IgD-negative memory B cell (primary cell): ENCODE measurements at regions not wholly inside any gene's neighbourhood (a gene's known extent, or its start where the extent isn't known, plus 50 kb on each side); places are given as distances from the start of the nearest gene placed in this dataset.
A peak's percentile ranks its signal among the peaks of the same experiment; 100 is the strongest.

Experiments used
- H3K27ac Mint-ChIP-seq, 3 donors: one replicate each; pipeline ENCODE4 v1.8.0; 2020 to 2022; ENCODE audit warnings: mild to moderate bottlenecking in 3 of 3, mixed read lengths in 3 of 3, moderate library complexity in 1 of 3
- H3K27me3 Mint-ChIP-seq: one replicate; pipeline ENCODE4 v1.8.0; 2021; ENCODE audit warnings: mixed read lengths
- H3K36me3 Mint-ChIP-seq: one replicate; pipeline ENCODE4 v1.8.0; 2020; ENCODE audit warnings: mild to moderate bottlenecking, mixed read lengths
- H3K4me1 Mint-ChIP-seq, 3 donors: one replicate each; pipeline ENCODE4 v1.8.0; 2020 to 2022; ENCODE audit warnings: mixed read lengths in 3 of 3, mild to moderate bottlenecking in 1 of 3
- H3K4me3 Mint-ChIP-seq, 4 donors: one replicate each; pipeline ENCODE4 v1.8.0; 2020 to 2022; ENCODE audit warnings: mild to moderate bottlenecking in 4 of 4, mixed read lengths in 4 of 4, moderate library complexity in 3 of 4
- H3K9me3 Mint-ChIP-seq, 3 donors: one replicate each; pipeline ENCODE4 v1.8.0; 2020 to 2021; ENCODE audit warnings: mixed read lengths in 3 of 3, mild to moderate bottlenecking in 1 of 3

DNA sequence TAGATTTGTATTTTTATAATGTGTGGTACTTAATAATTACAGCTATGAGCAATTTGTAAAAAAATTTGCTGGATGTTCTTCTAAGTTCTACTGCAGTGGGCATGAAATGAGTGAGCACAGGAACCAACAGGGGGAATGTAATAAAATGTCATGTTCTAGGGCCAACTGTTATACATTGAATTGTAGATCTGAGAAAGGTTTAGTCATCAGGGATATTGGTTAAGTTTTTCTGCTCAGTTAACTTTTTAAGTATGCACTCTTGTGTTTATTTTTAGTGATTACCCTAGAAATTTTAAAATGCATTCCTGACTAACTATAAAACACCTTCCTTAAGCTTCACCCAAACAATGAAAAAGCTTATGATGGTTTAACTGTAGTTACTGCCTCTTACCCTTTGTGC is 101.8 kb downstream of the CAND1 start:
- H3K27ac Mint-ChIP-seq = no peak overlapping the region
- H3K4me1 Mint-ChIP-seq = peaks cover 0 to 3% (median 0%) of the 10 kb centered on the region in 3 donors
- H3K36me3 Mint-ChIP-seq = peaks cover 5% of the 10 kb centered on the region
- H3K4me3 Mint-ChIP-seq = no peak overlapping the region
- H3K9me3 Mint-ChIP-seq = peaks cover 2 to 4% (median 3%) of the 10 kb centered on the region in 3 donors
- H3K27me3 Mint-ChIP-seq = no peaks in the 10 kb centered on the region

DNA sequence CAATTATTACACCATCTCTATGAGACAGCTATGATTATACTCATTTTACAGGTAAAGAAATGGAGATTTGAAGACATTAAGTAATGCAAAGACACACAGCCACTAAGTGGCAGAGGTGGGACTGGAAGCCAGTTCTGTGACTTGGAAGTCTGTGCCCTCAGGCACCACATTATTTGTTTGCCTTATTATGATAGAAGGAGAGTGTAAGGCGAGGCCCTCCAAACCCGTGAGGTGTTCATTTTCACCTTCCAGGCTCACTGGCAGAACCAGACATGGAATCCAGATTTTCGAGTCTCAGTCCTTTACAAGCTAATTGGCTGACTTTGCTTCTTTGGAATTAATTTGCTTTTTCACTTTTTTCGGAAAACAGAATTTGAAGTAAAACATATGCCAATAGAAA is 107.9 kb downstream of the CAND1 start:
- H3K9me3 Mint-ChIP-seq = peaks cover 2 to 11% (median 3%) of the 10 kb centered on the region in 3 donors
- H3K36me3 Mint-ChIP-seq = peaks cover 5% of the 10 kb centered on the region
- peaks cover 2% of the 10 kb centered on the region for H3K27me3 Mint-ChIP-seq
- no peak overlapping the region for H3K27ac Mint-ChIP-seq
- H3K4me3 Mint-ChIP-seq = no peak overlapping the region
- no peaks in the 10 kb centered on the region for H3K4me1 Mint-ChIP-seq

DNA sequence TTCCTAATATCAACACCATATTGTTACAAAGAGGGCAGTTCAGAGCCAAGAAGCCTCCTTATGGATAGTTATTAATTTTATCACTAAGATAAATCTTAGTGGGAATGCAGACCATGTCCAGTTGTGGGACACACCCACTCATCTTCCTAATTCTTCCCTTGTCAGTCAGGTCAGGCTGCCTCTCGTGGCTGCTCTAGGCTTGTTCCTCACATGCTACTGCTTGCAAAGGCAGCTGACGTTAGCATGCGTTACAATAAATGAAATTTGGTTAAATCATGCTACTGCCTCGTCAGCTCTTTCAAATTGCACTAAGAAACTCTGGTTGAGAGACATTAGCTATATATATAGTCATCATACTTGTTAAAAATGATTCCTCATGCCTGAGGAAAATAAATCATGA is 108.4 kb downstream of the CAND1 start:
- no peak overlapping the region for H3K27ac Mint-ChIP-seq
- peaks cover 2% of the 10 kb centered on the region for H3K27me3 Mint-ChIP-seq
- no peaks in the 10 kb centered on the region for H3K4me1 Mint-ChIP-seq
- H3K36me3 Mint-ChIP-seq = peaks cover 5% of the 10 kb centered on the region
- H3K4me3 Mint-ChIP-seq = no peak overlapping the region
- peaks cover 0 to 7% (median 2%) of the 10 kb centered on the region in 3 donors for H3K9me3 Mint-ChIP-seq

DNA sequence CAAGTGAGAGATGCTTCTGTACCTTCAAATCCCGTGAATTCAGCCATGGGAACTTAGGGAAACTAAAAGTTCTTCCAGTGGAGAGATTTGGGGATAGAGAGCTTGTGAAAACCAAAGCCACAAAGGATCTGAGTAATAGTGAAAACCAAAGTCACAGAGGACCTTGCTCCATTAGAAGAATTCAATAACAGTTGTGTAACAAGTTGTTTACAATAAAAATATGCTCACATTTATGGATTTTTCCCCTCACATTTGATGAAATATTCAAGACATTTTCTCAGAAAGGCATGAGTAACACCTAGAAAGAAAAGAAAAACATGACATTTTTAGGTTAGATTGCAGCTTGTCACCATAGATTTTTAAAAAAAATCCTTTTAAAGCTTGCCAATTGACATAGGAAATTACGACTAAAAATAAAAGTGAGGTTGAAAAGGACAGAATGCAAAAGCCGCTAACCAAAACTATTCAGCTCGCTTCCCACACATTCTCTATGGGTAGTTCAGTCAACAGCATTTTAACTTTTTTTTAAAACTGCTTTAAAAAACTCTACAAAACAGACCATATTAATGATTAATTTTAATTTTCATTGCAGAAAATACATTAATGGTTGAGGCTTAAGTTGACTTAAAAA is 113.2 kb downstream of the CAND1 start:
- Mint-ChIP-seq H3K27me3 (peaks cover 5% of the 10 kb centered on the region), H3K36me3 (peaks cover 2% of the 10 kb centered on the region), H3K27ac (no peak overlapping the region), H3K4me3 (no peak overlapping the region), H3K4me1 (no peaks in the 10 kb centered on the region), H3K9me3 (peaks cover 0 to 7% (median 0%) of the 10 kb centered on the region in 3 donors)

DNA sequence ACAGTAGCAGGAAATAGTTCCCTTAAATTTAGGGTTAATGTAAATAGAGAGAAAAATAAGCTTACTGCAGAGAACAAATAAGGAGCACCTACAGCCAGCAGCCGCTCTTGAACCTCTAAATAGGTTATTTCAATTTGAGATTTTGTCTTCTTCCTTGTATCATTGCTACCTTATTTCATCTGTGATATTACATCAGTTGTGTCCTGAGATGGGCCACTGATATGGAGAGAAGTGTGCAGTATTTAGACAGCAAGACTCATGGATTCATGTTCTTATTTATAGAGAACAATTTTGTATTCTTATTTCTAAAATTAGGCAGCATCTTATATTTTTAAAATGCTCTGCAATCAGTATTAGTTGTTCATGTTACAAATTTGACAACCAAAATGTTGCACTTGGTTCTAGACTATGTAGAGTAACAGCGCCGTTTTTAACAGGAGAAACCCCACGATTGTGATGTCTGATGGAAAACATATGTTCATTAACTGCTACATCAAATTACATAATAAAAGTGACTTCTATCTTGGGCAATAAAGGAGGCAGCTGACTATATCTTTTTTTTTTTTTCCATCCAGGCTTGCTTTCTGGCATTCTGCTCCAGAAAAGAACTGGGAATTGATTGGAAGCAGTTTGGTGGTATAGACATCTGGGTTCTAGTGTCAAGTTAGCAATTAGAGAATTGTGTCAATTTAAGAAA is 117.9 kb downstream of the CAND1 start:
- Mint-ChIP-seq H3K36me3 (no peaks in the 10 kb centered on the region), H3K4me1 (no peaks in the 10 kb centered on the region), H3K4me3 (no peak overlapping the region), H3K27ac (no peak overlapping the region), H3K27me3 (peaks cover 6% of the 10 kb centered on the region), H3K9me3 (peaks cover 0 to 4% (median 0%) of the 10 kb centered on the region in 3 donors)

DNA sequence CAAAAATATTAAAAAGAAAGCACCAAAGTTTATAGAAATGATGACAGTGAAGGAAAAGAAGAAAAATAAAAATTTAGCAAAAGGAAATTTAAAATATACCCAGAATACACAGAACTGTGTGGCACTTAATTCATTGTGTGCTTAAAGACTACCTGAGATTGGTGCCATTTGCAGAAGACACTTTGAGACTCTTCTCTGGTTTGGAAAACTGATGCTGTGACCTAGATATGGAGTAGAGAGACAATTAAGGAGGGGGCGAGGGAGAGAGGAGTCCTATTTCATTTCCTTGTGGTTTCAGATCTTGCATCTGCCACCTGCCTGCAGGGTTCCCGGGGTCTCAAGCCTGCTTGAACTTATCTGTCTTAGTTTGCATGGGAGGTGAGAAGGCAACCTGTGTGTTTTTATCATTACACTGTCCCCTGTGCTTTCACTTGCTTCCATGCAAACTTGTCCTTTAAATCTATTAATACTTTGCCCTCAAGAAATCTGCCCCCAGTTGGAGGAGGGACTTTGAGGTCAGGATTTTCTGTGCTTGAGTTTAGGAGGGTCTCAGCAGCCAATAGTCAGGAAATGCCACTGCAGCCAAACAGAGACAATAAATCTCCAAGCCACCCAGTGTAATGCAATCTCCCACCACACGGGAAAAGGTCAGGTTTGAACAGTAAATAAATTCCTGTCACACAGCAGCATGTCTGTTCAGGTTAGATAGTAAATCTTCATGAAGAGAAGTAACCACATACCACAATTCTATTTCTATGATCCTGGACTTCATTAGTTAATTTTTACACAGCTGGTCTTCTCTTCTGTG is 119.4 kb downstream of the CAND1 start:
- Mint-ChIP-seq H3K9me3 (peaks cover 0 to 4% (median 0%) of the 10 kb centered on the region in 3 donors), H3K27me3 (peaks cover 3% of the 10 kb centered on the region), H3K36me3 (no peaks in the 10 kb centered on the region), H3K4me3 (no peak overlapping the region), H3K4me1 (no peaks in the 10 kb centered on the region), H3K27ac (no peak overlapping the region)

DNA sequence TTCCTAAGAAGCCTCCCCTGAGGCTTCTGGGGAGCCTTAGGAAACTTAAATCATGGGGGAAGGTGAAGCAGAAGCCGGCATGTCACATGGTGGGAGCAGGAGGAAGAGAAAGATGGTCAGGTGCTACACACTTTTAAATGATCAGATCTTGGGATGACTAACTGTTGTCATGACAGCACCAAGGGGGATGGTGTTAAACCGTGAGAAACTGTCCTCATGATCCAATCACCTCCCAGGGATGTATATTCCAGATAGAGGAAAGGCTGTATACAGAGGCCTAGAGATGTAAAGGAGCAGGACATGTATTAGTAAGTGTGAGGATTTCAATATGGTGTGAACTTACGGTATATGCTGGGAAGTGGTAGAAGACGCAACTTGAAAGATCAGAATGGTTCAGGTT is 121.1 kb downstream of the CAND1 start:
- Mint-ChIP-seq H3K36me3 (no peaks in the 10 kb centered on the region), H3K4me3 (no peak overlapping the region), H3K9me3 (peaks cover 0 to 4% (median 0%) of the 10 kb centered on the region in 3 donors), H3K27me3 (peaks cover 3% of the 10 kb centered on the region), H3K4me1 (no peaks in the 10 kb centered on the region), H3K27ac (no peak overlapping the region)

DNA sequence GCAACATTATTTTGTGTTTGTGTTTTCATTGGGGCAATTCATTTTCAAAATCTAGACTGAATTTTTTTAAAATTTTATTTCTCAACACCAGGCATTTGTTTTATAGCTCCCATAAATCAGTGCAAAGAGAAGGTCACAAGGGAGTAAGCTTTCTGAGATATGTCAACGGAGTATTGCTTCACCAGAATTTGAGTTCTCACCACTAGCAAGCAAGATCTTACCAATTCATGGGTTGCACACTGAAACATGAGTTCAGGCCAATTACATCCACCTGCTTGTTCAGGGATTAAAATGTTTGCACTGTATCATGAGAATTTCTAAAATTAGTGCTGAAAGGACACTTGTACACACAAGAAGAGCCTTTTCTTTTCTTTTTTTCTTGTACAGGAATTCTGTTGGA is 121.9 kb downstream of the CAND1 start:
- Mint-ChIP-seq H3K27me3 (peaks cover 3% of the 10 kb centered on the region), H3K36me3 (no peaks in the 10 kb centered on the region), H3K4me1 (no peaks in the 10 kb centered on the region), H3K9me3 (peaks cover 0 to 4% (median 0%) of the 10 kb centered on the region in 3 donors), H3K27ac (no peak overlapping the region), H3K4me3 (no peak overlapping the region)

DNA sequence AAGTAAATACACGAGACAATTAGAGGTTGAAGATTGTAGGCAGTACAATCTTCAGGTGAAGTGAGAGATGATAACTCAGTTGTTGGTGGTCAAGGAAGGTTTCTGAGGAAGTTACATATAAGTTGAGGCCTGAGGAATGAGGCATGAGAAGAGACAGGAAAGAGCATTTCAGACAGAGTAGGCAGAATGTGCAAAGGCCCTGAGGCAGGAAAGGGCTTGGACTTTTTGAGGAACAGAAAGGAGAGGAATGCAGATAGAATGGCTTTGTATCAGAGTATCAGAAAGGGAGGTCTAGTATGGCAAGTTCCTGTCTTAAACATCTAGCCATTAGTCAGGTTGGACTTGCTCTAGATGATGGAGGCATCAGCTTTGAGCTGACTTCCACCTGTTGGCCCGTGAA is 122.5 kb downstream of the CAND1 start:
- Mint-ChIP-seq H3K36me3 (no peaks in the 10 kb centered on the region), H3K9me3 (peaks cover 0 to 4% (median 0%) of the 10 kb centered on the region in 3 donors), H3K4me3 (no peak overlapping the region), H3K4me1 (no peaks in the 10 kb centered on the region), H3K27ac (peak overlapping the region in 1 of 3 donors; percentile 47), H3K27me3 (peaks cover 3% of the 10 kb centered on the region)

DNA sequence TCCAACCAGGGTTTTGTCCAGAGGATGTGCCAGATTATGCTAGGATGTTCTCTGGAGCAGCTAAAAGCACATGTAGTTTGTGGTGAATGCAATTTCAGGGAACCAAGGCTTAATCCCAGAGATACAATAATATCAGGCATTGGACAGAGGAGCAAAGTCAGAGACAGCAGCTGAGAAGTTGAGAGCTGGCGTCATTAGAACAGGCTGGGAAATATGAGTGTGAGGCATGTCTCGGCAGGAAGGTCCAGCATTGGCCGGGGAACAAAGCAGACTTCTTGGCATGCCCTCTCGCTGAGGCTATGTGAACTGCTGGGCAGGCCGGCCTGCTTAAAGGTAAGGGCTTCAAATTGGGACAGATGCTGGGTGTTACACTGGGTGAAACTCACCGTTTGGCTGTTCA is 125.4 kb downstream of the CAND1 start:
- Mint-ChIP-seq H3K4me3 (no peak overlapping the region), H3K9me3 (peaks cover 0 to 4% (median 0%) of the 10 kb centered on the region in 3 donors), H3K4me1 (no peaks in the 10 kb centered on the region), H3K36me3 (no peaks in the 10 kb centered on the region), H3K27me3 (peaks cover 8% of the 10 kb centered on the region), H3K27ac (no peak overlapping the region)

DNA sequence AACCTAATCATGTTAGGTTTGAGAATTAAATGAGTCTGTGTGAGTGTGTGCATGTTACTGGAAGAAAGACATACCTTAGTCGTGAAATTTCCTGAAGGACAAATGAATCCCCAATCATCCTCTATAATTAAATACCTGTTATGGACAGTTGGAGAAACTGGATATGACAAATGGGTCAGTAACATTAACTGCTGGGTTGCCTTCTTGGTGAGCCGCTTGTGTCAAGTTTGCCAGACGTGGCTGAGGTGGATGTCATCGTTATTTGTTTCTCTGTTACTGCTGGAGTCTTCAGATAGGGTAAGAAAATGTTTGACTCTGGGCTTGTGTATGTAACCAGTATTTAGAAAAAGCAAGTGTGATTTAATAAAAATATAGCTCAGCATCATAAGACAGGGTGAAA is 131.6 kb downstream of the CAND1 start:
- no peak overlapping the region for H3K4me3 Mint-ChIP-seq
- H3K4me1 Mint-ChIP-seq = no peaks in the 10 kb centered on the region
- H3K36me3 Mint-ChIP-seq = peaks cover 6% of the 10 kb centered on the region
- peaks cover 4% of the 10 kb centered on the region for H3K27me3 Mint-ChIP-seq
- no peak overlapping the region for H3K27ac Mint-ChIP-seq
- peaks cover 0 to 4% (median 0%) of the 10 kb centered on the region in 3 donors for H3K9me3 Mint-ChIP-seq

DNA sequence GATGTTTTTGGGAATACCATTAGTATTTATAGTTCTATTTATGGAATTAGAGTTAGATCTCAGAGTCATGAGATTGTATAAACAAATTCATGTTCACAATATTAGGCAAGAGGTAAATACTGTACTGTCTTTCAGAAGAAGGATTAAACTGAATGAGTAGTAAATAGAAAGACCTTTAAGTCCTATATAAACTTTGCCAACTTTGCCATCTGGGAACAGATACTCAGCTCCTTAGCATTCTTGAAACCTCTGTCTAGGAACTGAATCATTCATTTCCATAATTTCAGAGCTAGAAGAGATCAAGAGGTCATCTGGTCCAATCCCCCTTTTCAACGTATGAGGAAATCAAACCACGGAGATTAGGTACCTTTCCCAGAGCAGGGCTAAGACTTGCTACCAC is 141.1 kb downstream of the CAND1 start:
- peaks cover 4 to 12% (median 10%) of the 10 kb centered on the region in 3 donors for H3K9me3 Mint-ChIP-seq
- H3K36me3 Mint-ChIP-seq = peaks cover 2% of the 10 kb centered on the region
- no peaks in the 10 kb centered on the region for H3K27me3 Mint-ChIP-seq
- no peak overlapping the region for H3K27ac Mint-ChIP-seq
- no peaks in the 10 kb centered on the region for H3K4me1 Mint-ChIP-seq
- no peak overlapping the region for H3K4me3 Mint-ChIP-seq

DNA sequence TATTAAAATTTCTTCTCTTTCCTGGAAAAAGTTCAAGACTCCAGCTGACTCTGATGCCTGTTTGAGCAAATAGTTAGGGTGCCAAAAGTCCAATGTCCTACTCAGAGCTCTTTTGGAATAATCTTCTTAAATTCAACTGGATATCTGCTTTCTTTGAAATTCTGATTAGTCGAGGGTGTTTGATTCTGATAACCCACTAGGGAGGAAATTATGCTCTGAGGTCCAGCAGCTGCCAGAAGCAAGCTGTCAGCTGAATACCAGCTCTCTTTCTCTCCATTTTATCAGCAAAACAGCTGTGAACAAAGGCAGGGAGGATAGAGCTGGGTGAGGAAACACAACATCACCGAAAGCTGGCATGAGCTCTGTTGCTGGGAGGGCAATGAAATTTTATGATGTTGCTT is 141.5 kb downstream of the CAND1 start:
- Mint-ChIP-seq H3K4me1 (no peaks in the 10 kb centered on the region), H3K27me3 (no peaks in the 10 kb centered on the region), H3K9me3 (peaks cover 4 to 10% (median 9%) of the 10 kb centered on the region in 3 donors), H3K4me3 (no peak overlapping the region), H3K36me3 (peaks cover under 1% of the 10 kb centered on the region), H3K27ac (peak overlapping the region in 1 of 3 donors; percentile 29)

DNA sequence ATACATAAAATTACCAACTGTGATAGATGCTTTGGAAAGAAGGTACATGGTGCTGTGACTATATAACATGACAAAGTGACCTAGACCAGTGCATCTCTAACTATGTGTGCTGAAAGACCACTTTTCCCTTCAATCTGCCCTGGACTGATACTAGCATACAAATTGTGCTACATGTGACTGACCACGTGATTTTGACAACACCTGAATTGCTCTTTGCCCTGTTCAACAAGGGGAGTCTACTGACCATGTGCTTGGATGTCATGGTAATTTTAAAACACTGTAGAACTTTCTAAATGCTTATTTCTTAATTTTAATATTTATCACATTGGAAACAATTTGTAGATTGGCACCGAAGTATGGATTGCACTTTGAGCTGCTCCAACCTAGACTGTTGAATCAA is 142.4 kb downstream of the CAND1 start:
- Mint-ChIP-seq H3K27ac (no peak overlapping the region), H3K9me3 (peaks cover 2 to 7% (median 4%) of the 10 kb centered on the region in 3 donors), H3K4me3 (no peak overlapping the region), H3K36me3 (no peaks in the 10 kb centered on the region), H3K4me1 (no peaks in the 10 kb centered on the region), H3K27me3 (no peaks in the 10 kb centered on the region)

DNA sequence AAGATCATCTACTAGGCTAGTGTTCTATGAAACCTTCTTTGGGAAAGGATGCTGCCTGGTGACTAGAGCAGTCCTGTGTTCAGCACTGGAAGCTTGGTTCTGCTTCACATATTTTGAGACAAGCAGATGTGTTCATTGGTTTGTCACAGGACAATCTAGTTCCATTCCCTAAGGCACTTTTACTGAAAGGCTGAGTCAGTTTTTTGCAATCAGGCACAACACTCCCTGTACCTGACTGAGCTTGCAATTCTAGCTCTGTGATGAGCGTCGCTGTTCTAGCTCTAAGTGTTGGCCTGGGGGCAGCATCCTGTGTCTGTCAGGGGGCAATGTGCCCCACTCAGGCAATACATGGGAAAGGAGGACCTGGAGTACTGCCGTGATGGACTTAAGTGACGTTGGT is 144.4 kb downstream of the CAND1 start:
- H3K36me3 Mint-ChIP-seq = no peaks in the 10 kb centered on the region
- H3K4me1 Mint-ChIP-seq = no peaks in the 10 kb centered on the region
- no peaks in the 10 kb centered on the region for H3K27me3 Mint-ChIP-seq
- H3K4me3 Mint-ChIP-seq = no peak overlapping the region
- H3K9me3 Mint-ChIP-seq = peaks cover 2 to 11% (median 4%) of the 10 kb centered on the region in 3 donors
- no peak overlapping the region for H3K27ac Mint-ChIP-seq
